ENCODE measurements at regions not wholly inside any gene's neighbourhood (a gene's known extent, or its start where the extent isn't known, plus 50 kb on each side); places are given as distances from the start of the nearest gene placed in this dataset.

- H3K4me1 ChIP-seq (ENCODE audit: control insufficient read depth in 4 of 4, insufficient read depth in 4 of 4, low read length in 3 of 4) = no peaks in the 10 kb centered on the region
Measured at GRCh38 chr4:97216046-97216445, 927.2 kb downstream of the STPG2 start.

GRCh38 chr4:97235521-97235920 is 907.8 kb downstream of the STPG2 start:
- 33% methylated on average over 3 of the region's 3 CpGs for WGBS
- Histone ChIP-seq H3K4me3 (ENCODE audit: low read depth in 1 of 3, low read length in 3 of 3) (no peak overlapping the region), H3K36me3 (ENCODE audit: control insufficient read depth in 4 of 4, insufficient read depth in 3 of 4, low read depth in 1 of 4, low read length in 3 of 4) (no peaks in the 10 kb centered on the region), H3K9ac (ENCODE audit: low read depth in 1 of 2, low read length in 2 of 2) (no peak overlapping the region), H3K27ac (ENCODE audit: low read depth in 1 of 2, low read length in 2 of 2) (no peak overlapping the region), H3K4me1 (ENCODE audit: control insufficient read depth in 4 of 4, insufficient read depth in 4 of 4, low read length in 3 of 4) (no peaks in the 10 kb centered on the region), H3K27me3 (ENCODE audit: control insufficient read depth in 4 of 4, insufficient read depth in 4 of 4, low read length in 3 of 4) (no peaks in the 10 kb centered on the region), H3K9me3 (ENCODE audit: control insufficient read depth in 4 of 4, low read length in 3 of 4) (no peaks in the 10 kb centered on the region)
- DNase-seq (ENCODE audit: low spot score) = no peak
- TF ChIP-seq CTCF (IDR thresholded peaks at IDR 0.05; ENCODE audit: low read depth, low read length, missing input control) (no peak), MAX (IDR thresholded peaks at IDR 0.05) (no peak)

More at GRCh38 chr4:97216046-97216445, 927.2 kb downstream of the STPG2 start:
- Histone ChIP-seq H3K9ac (ENCODE audit: low read depth in 1 of 2, low read length in 2 of 2) (no peak overlapping the region), H3K4me3 (ENCODE audit: low read depth in 1 of 3, low read length in 3 of 3) (no peak overlapping the region), H3K27me3 (ENCODE audit: control insufficient read depth in 4 of 4, insufficient read depth in 4 of 4, low read length in 3 of 4) (no peaks in the 10 kb centered on the region), H3K9me3 (ENCODE audit: control insufficient read depth in 4 of 4, low read length in 3 of 4) (no peaks in the 10 kb centered on the region), H3K36me3 (ENCODE audit: control insufficient read depth in 4 of 4, insufficient read depth in 3 of 4, low read depth in 1 of 4, low read length in 3 of 4) (no peaks in the 10 kb centered on the region), H3K27ac (ENCODE audit: low read depth in 1 of 2, low read length in 2 of 2) (no peak overlapping the region)
- DNase-seq (ENCODE audit: low spot score) = no peak
- WGBS = 87% methylated on average over 4 of the region's 4 CpGs
- TF ChIP-seq GABPA (IDR thresholded peaks at IDR 0.05 in 1 of 2, conservative IDR thresholded peaks at IDR 0.05 in 1 of 2) = no peak
- TF ChIP-seq FOXA2 (IDR thresholded peaks at IDR 0.05) = no peak
- TF ChIP-seq JUND (IDR thresholded peaks at IDR 0.05) = no peak
- TF ChIP-seq HNF4G (IDR thresholded peaks at IDR 0.05) = no peak
- no peak for TF ChIP-seq NR2F2 (IDR thresholded peaks at IDR 0.05)
- TF ChIP-seq RXRA (IDR thresholded peaks at IDR 0.05) = no peak
- no peak for TF ChIP-seq YY1 (IDR thresholded peaks at IDR 0.05)
- no peak for TF ChIP-seq HNF4A (conservative IDR thresholded peaks at IDR 0.05)
- no peak for TF ChIP-seq EGR1 (IDR thresholded peaks at IDR 0.05; ENCODE audit: low read depth in 2 of 2)
- no peak for TF ChIP-seq CTCF (IDR thresholded peaks at IDR 0.05; ENCODE audit: low read depth, low read length, missing input control)
- TF ChIP-seq TAF1 (conservative IDR thresholded peaks at IDR 0.05) = no peak
- TF ChIP-seq SP1 (IDR thresholded peaks at IDR 0.05) = no peak
- no peak for TF ChIP-seq MAX (IDR thresholded peaks at IDR 0.05)
- no peak for TF ChIP-seq ZBTB33 (IDR thresholded peaks at IDR 0.05)

All from liver (tissue), 8 donors.